Spleen (tissue), 11 donors: ENCODE measurements at regions not wholly inside any gene's neighbourhood (a gene's known extent, or its start where the extent isn't known, plus 50 kb on each side); places are given as distances from the start of the nearest gene placed in this dataset.

ENCODE experiments used
- DNase-seq: peaks from one replicate; pipeline ENCODE4 v3.0.0-alpha.2; 2020
- H3K27ac ChIP-seq, 8 donors: fragments of 200-600 bp; sonication (generic) in 7 of 8; 1 replicate in 4 of 8; 2 replicates in 4 of 8; pipeline versions ENCODE4 v1.5.0 to v1.8.0; 2016 to 2021; ENCODE audit warnings: inconsistent platforms in 4 of 8, mild to moderate bottlenecking in 4 of 8, moderate library complexity in 1 of 8
- H3K27me3 ChIP-seq, 7 donors: fragments of 200-600 bp; sonication (generic) in 6 of 7; replicated peaks in 1 of 7; 1 replicate in 4 of 7; 2 replicates in 3 of 7; pipeline versions ENCODE4 v1.5.0 to v1.8.0; 2016 to 2021; ENCODE audit warnings: inconsistent platforms in 3 of 7, mild to moderate bottlenecking in 1 of 7
- H3K36me3 ChIP-seq, 6 donors: fragments of 200-600 bp; sonication (generic) in 5 of 6; 1 replicate in 4 of 6; 2 replicates in 2 of 6; pipeline versions ENCODE4 v1.5.0 to v1.8.0; 2016 to 2021; ENCODE audit warnings: inconsistent platforms in 2 of 6
- H3K4me1 ChIP-seq, 6 donors: fragments of 200-600 bp; sonication (generic) in 5 of 6; 1 replicate in 3 of 6; 2 replicates in 3 of 6; pipeline versions ENCODE4 v1.5.0 to v1.8.0; 2016 to 2021; ENCODE audit warnings: inconsistent platforms in 3 of 6
- H3K4me3 ChIP-seq, 8 donors: fragments of 200-600 bp; sonication (generic) in 7 of 8; 1 replicate in 4 of 8; 2 replicates in 4 of 8; pipeline versions ENCODE4 v1.5.0 to v1.8.0; 2016 to 2021; ENCODE audit warnings: inconsistent platforms in 4 of 8, mild to moderate bottlenecking in 4 of 8, moderate library complexity in 2 of 8
- H3K9me3 ChIP-seq, 8 donors: fragments of 200-600 bp; sonication (generic) in 7 of 8; 1 replicate in 4 of 8; 2 replicates in 4 of 8; pipeline versions ENCODE4 v1.5.0 to v1.8.0; 2016 to 2021; ENCODE audit warnings: inconsistent platforms in 4 of 8
- POLR2A ChIP-seq, 3 donors: fragments of 450-650 bp; IDR thresholded peaks; one replicate each; pipeline ENCODE4 v1.5.1; 2017; ENCODE audit warnings: antibody characterized with exemption in 3 of 3, mild to moderate bottlenecking in 1 of 3
- POLR2AphosphoS5 ChIP-seq, 3 donors: sonication (generic); formaldehyde crosslinking; IDR thresholded peaks; one replicate each; pipeline ENCODE4 v1.5.1; 2017; ENCODE audit warnings: antibody characterized with exemption in 3 of 3
- WGBS, 5 donors: extraction: QIAGEN DNeasy Blood & Tissue Kit in 3 of 5; methylation state at CpG; one replicate each; pipeline versions ENCODE4 v1.1.5 to v1.1.7; 2013 to 2018; 5-methylcytosine and 5-hydroxymethylcytosine counted together
- intact Hi-C: fragments of 100-400 bp; cut with DNase I; formaldehyde crosslinking; loops from one replicate; pipeline ENCODE4 v1.15.0; 2023; ENCODE audit warnings: low total_unique reads
- TF ChIP-seq, protein P1 (sequence below), 11 experiments: fragments of 200-600 bp in 7 of 11; fragments of 450-650 bp in 4 of 11; sonication (generic) in 4 of 11; IDR thresholded peaks in 8 of 11; conservative IDR thresholded peaks in 3 of 11; 1 replicate in 7 of 11; 2 replicates in 4 of 11; pipeline versions ENCODE4 v1.4.0 to v1.8.0; 2016 to 2021; ENCODE audit warnings: antibody characterized with exemption in 11 of 11, inconsistent platforms in 4 of 11, mild to moderate bottlenecking in 1 of 11
- donor health status: healthy with polysubstance abuse.
- donor health status: DM: no; HTN: no; CAD: no; lungs with moderate emphysema.
- donor health status: DM: no; HTN: no; CAD: no.
- donor health status: Bipolar disorder and iron deficiency.
- donor health status: healthy.
- donor health status: DM: no; HTN: no; CAD: no.
- donor health status: DM: yes; HTN: yes; CAD: no.

DNA sequence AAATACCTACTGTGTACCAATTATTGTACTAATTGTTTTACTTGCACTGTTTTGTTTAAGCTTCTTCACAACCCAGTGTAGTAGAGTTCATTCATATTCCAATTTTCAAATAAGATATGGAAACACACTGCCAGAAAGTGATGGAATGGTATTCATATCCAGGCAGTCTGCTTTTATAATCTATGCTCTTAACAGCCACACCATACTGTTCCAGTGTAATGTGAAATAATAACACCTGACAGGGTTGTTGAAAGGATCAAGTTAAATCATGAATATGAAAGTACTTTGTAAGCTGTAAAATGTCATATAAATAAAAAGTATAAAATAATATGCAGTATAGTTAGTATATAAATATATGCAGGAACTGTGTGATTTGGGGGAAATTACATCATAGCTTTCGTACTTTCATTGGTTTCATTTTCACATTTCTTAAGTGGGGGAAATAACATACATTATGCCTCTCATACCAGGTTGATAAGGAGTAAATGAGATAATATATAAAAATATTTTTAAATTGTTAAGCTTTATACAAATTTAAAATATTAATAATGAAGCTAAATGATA is 230.8 kb downstream of the TANC2 start:
- H3K4me3 ChIP-seq: peak overlapping the region in 3 of 8 donors; percentile 5 to 23 (median 16)
- no peak for DNase-seq
- H3K36me3 ChIP-seq: peaks cover 0 to 7% (median 0%) of the 10 kb centered on the region in 6 donors
- peak overlapping the region in 5 of 8 donors; percentile 23 to 54 (median 37) for H3K27ac ChIP-seq
- H3K9me3 ChIP-seq: no peaks in the 10 kb centered on the region
- no peaks in the 10 kb centered on the region for H3K27me3 ChIP-seq
- no peak for TF ChIP-seq POLR2A (IDR thresholded peaks at IDR 0.05)
- 4 to 28% (median 11%) methylated on average over 1 of the region's 1 CpG for WGBS, 5 donors
- intact Hi-C loops: no loop called here
- peaks cover 0 to 29% (median 11%) of the 10 kb centered on the region in 6 donors for H3K4me1 ChIP-seq

DNA sequence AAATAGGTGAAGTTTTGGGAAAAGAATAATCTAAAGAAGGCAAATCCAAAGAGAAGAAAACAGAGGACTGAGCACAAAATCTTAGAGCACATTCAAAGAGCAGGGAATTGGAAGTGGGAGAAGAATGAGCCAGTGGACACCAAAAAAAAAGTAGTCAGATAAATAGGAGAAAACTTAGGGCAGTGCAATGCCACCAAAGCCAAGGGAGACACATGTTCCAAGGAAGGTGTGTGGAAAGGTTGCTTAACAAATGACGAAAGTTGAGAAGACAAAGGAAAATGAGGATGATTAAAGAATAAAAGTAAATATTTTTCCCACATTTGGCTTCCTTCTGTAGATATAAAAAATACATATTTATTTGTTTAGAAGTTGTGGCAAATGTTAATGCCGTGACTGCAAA is 237.6 kb downstream of the TANC2 start:
- 93 to 98% (median 96%) methylated on average over 2 of the region's 2 CpGs for WGBS, 5 donors
- no peak overlapping the region for H3K4me3 ChIP-seq
- no peaks in the 10 kb centered on the region for H3K4me1 ChIP-seq
- intact Hi-C loops: no loop called here
- TF ChIP-seq POLR2A (IDR thresholded peaks at IDR 0.05) (no peak), POLR2AphosphoS5 (IDR thresholded peaks at IDR 0.05) (no peak)
- TF ChIP-seq, protein P1, sequence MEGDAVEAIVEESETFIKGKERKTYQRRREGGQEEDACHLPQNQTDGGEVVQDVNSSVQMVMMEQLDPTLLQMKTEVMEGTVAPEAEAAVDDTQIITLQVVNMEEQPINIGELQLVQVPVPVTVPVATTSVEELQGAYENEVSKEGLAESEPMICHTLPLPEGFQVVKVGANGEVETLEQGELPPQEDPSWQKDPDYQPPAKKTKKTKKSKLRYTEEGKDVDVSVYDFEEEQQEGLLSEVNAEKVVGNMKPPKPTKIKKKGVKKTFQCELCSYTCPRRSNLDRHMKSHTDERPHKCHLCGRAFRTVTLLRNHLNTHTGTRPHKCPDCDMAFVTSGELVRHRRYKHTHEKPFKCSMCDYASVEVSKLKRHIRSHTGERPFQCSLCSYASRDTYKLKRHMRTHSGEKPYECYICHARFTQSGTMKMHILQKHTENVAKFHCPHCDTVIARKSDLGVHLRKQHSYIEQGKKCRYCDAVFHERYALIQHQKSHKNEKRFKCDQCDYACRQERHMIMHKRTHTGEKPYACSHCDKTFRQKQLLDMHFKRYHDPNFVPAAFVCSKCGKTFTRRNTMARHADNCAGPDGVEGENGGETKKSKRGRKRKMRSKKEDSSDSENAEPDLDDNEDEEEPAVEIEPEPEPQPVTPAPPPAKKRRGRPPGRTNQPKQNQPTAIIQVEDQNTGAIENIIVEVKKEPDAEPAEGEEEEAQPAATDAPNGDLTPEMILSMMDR (IDR thresholded peaks at IDR 0.05 in 8 of 11, conservative IDR thresholded peaks at IDR 0.05 in 3 of 11): no peak
- no peak for DNase-seq
- H3K27me3 ChIP-seq: no peaks in the 10 kb centered on the region
- no peak overlapping the region for H3K27ac ChIP-seq
- peaks cover 0 to 29% (median 19%) of the 10 kb centered on the region in 8 donors for H3K9me3 ChIP-seq
- peaks cover 0 to 19% (median 0%) of the 10 kb centered on the region in 6 donors for H3K36me3 ChIP-seq

DNA sequence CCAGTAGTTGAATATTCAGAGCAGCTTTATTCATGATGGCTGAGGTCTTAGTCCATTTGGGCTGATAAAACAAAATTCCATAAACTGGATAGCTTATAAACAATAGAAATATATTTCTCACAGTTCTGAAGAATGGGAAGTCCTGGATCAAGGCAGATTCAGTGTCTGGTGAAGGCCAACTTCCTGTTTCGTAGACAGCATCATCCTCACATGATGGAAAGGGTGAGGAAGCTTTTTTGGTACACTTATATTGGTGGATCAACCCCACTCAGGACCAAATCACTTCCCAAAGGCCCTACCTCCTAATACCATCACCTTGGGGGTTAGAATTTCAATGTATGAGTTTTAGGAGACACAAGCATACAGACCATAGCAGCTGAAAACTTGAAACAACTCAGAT is 224.2 kb downstream of the CYB561 start:
- no peak for TF ChIP-seq POLR2A (IDR thresholded peaks at IDR 0.05)
- TF ChIP-seq, protein P1 (IDR thresholded peaks at IDR 0.05 in 8 of 11, conservative IDR thresholded peaks at IDR 0.05 in 3 of 11): no peak
- TF ChIP-seq POLR2AphosphoS5 (IDR thresholded peaks at IDR 0.05): no peak
- WGBS, 5 donors: 40 to 72% (median 57%) methylated on average over 1 of the region's 1 CpG

DNA sequence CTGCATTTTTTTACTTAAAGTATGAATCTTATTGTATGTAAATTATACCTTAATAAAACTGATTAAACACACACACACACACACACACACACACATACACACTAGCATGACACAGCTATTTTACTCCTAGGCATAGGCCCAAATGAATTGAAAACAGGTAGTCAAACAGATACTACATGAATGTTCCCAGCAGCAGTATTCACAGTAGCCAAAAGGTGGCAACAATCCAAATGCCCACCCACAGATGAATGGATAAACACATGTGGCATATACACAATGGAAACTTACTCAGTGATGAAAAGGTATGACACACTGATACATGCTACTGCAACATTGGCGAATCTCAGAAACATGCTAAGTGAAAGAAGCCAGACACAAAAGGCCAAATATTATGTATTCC is 223.5 kb downstream of the CYB561 start:
- intact Hi-C loops: no loop called here
- 90 to 100% (median 94%) methylated on average over 1 of the region's 1 CpG for WGBS, 5 donors

More for the DNA sequence above, 224.2 kb downstream of the CYB561 start:
- H3K27me3 ChIP-seq: no peaks in the 10 kb centered on the region
- no peaks in the 10 kb centered on the region for H3K4me1 ChIP-seq
- H3K9me3 ChIP-seq: peaks cover 0 to 5% (median 0%) of the 10 kb centered on the region in 8 donors
- no peak for DNase-seq
- intact Hi-C loops: no loop called here
- H3K27ac ChIP-seq: no peak overlapping the region
- H3K36me3 ChIP-seq: no peaks in the 10 kb centered on the region
- no peak overlapping the region for H3K4me3 ChIP-seq

More for the DNA sequence above, 223.5 kb downstream of the CYB561 start:
- H3K4me3 ChIP-seq: no peak overlapping the region
- H3K9me3 ChIP-seq: peaks cover 0 to 7% (median 0%) of the 10 kb centered on the region in 8 donors
- H3K36me3 ChIP-seq: no peaks in the 10 kb centered on the region
- no peak for DNase-seq
- no peaks in the 10 kb centered on the region for H3K4me1 ChIP-seq
- H3K27me3 ChIP-seq: no peaks in the 10 kb centered on the region
- TF ChIP-seq POLR2AphosphoS5 (IDR thresholded peaks at IDR 0.05) (no peak), POLR2A (IDR thresholded peaks at IDR 0.05) (no peak)
- TF ChIP-seq, protein P1 (IDR thresholded peaks at IDR 0.05 in 8 of 11, conservative IDR thresholded peaks at IDR 0.05 in 3 of 11): no peak
- H3K27ac ChIP-seq: no peak overlapping the region
